Testis (tissue), 2 donors: ENCODE measurements at regions not wholly inside any gene's neighbourhood (a gene's known extent, or its start where the extent isn't known, plus 50 kb on each side); places are given as distances from the start of the nearest gene placed in this dataset.

ENCODE experiments used
- POLR2A ChIP-seq: fragments of 450-650 bp; IDR thresholded peaks from one replicate; pipeline ENCODE4 v1.6.1; 2017; ENCODE audit warnings: antibody characterized with exemption, mild to moderate bottlenecking, moderate library complexity
- TF ChIP-seq, protein P1 (sequence below), 3 experiments: fragments of 450-650 bp in 2 of 3; fragments of 200-600 bp in 1 of 3; sonication (generic) in 1 of 3; IDR thresholded peaks; one replicate each; pipeline ENCODE4 v1.5.1; 2016 to 2019; ENCODE audit warnings: antibody characterized with exemption in 3 of 3, mild to moderate bottlenecking in 2 of 3, moderate library complexity in 1 of 3

DNA sequence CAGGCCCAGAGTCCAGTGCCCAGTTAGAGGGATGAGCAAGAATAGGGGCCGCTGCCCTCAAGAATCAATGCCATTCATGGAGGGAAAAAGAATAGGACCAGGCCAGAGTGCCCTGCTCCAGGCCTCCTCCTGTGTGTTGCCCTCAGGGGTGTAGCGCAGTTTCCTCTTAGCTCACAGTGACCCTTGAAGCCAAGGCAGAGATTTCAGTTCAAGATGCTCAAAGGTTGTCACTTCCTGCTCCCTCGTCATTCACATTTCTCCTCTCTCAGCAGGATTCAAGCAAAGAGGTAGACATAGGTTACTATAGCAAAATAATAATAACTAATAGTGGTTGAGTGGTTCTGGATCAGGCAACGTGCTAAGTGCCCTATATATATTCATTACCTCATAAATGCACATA, 55.1 kb upstream of the PELI2 start:
- TF ChIP-seq POLR2A, result no peak
- TF ChIP-seq, protein P1, sequence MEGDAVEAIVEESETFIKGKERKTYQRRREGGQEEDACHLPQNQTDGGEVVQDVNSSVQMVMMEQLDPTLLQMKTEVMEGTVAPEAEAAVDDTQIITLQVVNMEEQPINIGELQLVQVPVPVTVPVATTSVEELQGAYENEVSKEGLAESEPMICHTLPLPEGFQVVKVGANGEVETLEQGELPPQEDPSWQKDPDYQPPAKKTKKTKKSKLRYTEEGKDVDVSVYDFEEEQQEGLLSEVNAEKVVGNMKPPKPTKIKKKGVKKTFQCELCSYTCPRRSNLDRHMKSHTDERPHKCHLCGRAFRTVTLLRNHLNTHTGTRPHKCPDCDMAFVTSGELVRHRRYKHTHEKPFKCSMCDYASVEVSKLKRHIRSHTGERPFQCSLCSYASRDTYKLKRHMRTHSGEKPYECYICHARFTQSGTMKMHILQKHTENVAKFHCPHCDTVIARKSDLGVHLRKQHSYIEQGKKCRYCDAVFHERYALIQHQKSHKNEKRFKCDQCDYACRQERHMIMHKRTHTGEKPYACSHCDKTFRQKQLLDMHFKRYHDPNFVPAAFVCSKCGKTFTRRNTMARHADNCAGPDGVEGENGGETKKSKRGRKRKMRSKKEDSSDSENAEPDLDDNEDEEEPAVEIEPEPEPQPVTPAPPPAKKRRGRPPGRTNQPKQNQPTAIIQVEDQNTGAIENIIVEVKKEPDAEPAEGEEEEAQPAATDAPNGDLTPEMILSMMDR (IDR thresholded peaks at IDR 0.05), result no peak
